OCI-LY1 (cell line): ENCODE measurements at regions not wholly inside any gene's neighbourhood (a gene's known extent, or its start where the extent isn't known, plus 50 kb on each side); places are given as distances from the start of the nearest gene placed in this dataset.

Source experiments
- EZH2 ChIP-seq: fragments of 200-600 bp; sonication (generic), shearing (Covaris generic); IDR thresholded peaks from 2 replicates; pipeline ENCODE4 v1.8.0; 2017; ENCODE audit warnings: borderline replicate concordance, mixed run types, mild to moderate bottlenecking, antibody characterized with exemption, low read length, moderate library complexity, mixed read lengths
- TF ChIP-seq, protein P1 (sequence below): fragments of 200-600 bp; sonication (generic), shearing (Covaris generic); IDR thresholded peaks from 2 replicates; pipeline ENCODE4 v1.5.1; 2017; ENCODE audit warnings: mild to moderate bottlenecking, antibody characterized with exemption, low read length, moderate library complexity, mixed read lengths

DNA sequence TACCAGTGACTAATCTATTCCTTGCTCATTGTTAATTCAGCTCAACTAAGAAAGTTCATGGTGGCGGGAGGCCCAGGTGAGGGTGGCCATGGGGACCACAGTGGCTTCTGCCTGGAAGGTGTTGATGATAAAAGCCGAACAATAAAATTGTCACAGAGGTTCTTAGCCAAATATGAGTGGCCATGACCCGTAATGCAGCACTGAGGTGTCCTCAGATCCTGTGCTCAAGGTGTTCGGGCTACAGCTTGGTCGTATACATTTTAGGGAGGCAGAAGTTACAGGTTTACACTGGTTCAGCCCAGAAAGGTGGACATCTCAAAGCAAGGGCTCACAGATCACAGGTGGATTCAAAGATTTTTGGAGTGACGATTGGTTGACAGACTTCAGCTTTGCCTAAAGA is 98.5 kb upstream of the SNTG2 start:
- TF ChIP-seq, protein P1, sequence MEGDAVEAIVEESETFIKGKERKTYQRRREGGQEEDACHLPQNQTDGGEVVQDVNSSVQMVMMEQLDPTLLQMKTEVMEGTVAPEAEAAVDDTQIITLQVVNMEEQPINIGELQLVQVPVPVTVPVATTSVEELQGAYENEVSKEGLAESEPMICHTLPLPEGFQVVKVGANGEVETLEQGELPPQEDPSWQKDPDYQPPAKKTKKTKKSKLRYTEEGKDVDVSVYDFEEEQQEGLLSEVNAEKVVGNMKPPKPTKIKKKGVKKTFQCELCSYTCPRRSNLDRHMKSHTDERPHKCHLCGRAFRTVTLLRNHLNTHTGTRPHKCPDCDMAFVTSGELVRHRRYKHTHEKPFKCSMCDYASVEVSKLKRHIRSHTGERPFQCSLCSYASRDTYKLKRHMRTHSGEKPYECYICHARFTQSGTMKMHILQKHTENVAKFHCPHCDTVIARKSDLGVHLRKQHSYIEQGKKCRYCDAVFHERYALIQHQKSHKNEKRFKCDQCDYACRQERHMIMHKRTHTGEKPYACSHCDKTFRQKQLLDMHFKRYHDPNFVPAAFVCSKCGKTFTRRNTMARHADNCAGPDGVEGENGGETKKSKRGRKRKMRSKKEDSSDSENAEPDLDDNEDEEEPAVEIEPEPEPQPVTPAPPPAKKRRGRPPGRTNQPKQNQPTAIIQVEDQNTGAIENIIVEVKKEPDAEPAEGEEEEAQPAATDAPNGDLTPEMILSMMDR, result no peak
- TF ChIP-seq EZH2, result no peak
